ENCODE measurements at regions not wholly inside any gene's neighbourhood (a gene's known extent, or its start where the extent isn't known, plus 50 kb on each side); places are given as distances from the start of the nearest gene placed in this dataset.

GRCh38 chr3:159169828-159170227 is 368.0 kb downstream of the MFSD1 start:
- TF ChIP-seq CTCF (IDR thresholded peaks at IDR 0.05) (no peak), POLR2A (IDR thresholded peaks at IDR 0.05) (no peak)
